ENCODE measurements at regions not wholly inside any gene's neighbourhood (a gene's known extent, or its start where the extent isn't known, plus 50 kb on each side); places are given as distances from the start of the nearest gene placed in this dataset.

GRCh38 chrX:79645749-79646148 is 278.6 kb upstream of the ITM2A start:
- no peak for TF ChIP-seq CTCF (IDR thresholded peaks at IDR 0.05; ENCODE audit: insufficient read depth, low read depth, low read length)
- no peak for DNase-seq (ENCODE audit: low read depth)
- no peak overlapping the region for H3K4me3 ChIP-seq (ENCODE audit: low read depth, low read length)

- TF ChIP-seq CTCF (IDR thresholded peaks at IDR 0.05; ENCODE audit: insufficient read depth, low read depth, low read length), result no peak
- DNase-seq (ENCODE audit: low read depth), result no peak
Observed at GRCh38 chrX:79631526-79631925, 264.4 kb upstream of the ITM2A start.

GRCh38 chrX:79630033-79631009 is 263.2 kb upstream of the ITM2A start:
- no peak for TF ChIP-seq CTCF (IDR thresholded peaks at IDR 0.05; ENCODE audit: insufficient read depth, low read depth, low read length)
- H3K4me3 ChIP-seq (ENCODE audit: low read depth, low read length), result no peak overlapping the region
- DNase-seq (ENCODE audit: low read depth), result no peak

More at GRCh38 chrX:79631526-79631925, 264.4 kb upstream of the ITM2A start:
- H3K4me3 ChIP-seq (ENCODE audit: low read depth, low read length), result no peak overlapping the region

GRCh38 chrX:79623098-79623762 is 256.1 kb upstream of the ITM2A start:
- no peak overlapping the region for H3K4me3 ChIP-seq (ENCODE audit: low read depth, low read length)
- DNase-seq (ENCODE audit: low read depth), result no peak
- no peak for TF ChIP-seq CTCF (IDR thresholded peaks at IDR 0.05; ENCODE audit: insufficient read depth, low read depth, low read length)

- no peak for DNase-seq (ENCODE audit: low read depth)
- TF ChIP-seq CTCF (IDR thresholded peaks at IDR 0.05; ENCODE audit: insufficient read depth, low read depth, low read length), result no peak
- no peak overlapping the region for H3K4me3 ChIP-seq (ENCODE audit: low read depth, low read length)
Observed at GRCh38 chrX:79618280-79618679, 251.1 kb upstream of the ITM2A start.

- no peak for TF ChIP-seq CTCF (IDR thresholded peaks at IDR 0.05; ENCODE audit: insufficient read depth, low read depth, low read length)
- no peak overlapping the region for H3K4me3 ChIP-seq (ENCODE audit: low read depth, low read length)
- DNase-seq (ENCODE audit: low read depth), result no peak
Observed at GRCh38 chrX:79604364-79604763, 237.2 kb upstream of the ITM2A start.

Measured in fibroblast of villous mesenchyme (primary cell).